Skin of body (tissue), 1 donor: ENCODE measurements at regions not wholly inside any gene's neighbourhood (a gene's known extent, or its start where the extent isn't known, plus 50 kb on each side); places are given as distances from the start of the nearest gene placed in this dataset.
"Not testable (repeated sequence)": the region's sequence is repeated elsewhere in the genome, so short reads cannot be mapped to it uniquely, and the experiment has no call there.

Experiments used
- DNase-seq: peaks from one replicate; lab custom pipeline; 2025; lab: John Stamatoyannopoulos, UW

- DNase-seq, result no peak
These were observed 223.5 kb upstream of the PROK2 start for GRCh38 chr3:72008226-72008996.

DNA sequence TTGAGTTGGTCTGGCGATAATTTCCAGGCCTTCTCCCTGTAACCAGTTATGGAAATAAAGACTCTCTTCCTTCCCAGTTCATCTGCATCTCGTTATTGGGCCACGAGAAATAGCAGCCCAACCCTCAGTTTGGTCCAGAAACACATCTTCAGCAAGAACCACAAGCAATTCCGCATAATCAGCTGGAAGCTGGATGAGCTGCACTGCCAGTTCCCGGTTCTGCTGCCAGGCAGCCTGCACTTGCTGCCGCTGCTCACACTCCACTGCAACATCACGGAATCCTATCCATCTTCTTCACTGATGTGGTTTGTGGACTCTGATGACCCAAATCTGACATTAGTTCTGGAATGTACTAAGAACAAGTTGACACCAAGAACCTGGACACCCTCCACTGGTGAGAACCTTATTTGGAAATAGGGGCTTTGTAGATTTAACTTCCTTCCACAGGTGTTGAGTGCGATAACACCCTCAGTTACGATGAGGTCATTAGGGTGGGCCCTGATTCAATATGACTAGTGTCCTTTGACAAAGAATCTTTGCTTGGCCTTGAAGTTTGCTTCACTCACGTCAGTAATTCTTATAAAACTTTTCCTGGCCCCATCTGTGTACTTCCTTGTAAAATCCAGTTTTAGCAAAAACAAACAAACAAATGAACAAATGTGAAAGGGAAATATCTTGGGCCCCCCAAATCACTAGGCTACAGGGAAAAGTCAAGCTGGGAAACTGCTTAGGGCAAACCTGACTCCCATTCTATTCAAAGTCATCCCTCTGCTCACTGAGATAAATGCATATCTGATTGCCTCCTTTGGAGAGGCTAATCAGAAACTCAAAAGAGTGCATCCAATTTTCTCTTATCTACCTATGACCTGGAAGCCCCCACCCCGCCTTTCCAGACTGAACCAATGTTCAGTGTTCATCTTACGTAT is 221.9 kb upstream of the PROK2 start:
- DNase-seq, result no peak

GRCh38 chr3:72004749-72005292 is 219.9 kb upstream of the PROK2 start:
- no peak for DNase-seq

GRCh38 chr3:72003936-72004335 is 219.0 kb upstream of the PROK2 start:
- DNase-seq, result no peak

DNA sequence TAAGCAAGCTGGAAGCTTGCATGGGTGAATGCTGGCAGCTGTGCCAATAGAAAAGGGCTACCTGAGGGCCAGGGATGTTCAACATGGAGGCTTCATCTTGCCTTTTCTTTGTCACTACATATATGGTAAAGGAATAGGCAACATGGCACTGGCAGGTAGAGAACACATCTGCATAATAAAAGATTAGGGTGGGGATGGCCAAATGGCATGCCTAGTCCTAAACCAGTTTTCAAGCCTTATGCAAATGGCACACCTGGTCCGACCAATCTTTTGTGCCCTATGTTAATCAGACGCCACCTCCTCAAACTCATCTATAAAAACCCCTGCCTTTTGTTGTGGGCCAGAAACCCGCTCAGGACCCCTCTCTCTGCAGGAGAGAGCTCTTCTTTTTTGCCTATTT is 216.8 kb upstream of the PROK2 start:
- no peak for DNase-seq

DNA sequence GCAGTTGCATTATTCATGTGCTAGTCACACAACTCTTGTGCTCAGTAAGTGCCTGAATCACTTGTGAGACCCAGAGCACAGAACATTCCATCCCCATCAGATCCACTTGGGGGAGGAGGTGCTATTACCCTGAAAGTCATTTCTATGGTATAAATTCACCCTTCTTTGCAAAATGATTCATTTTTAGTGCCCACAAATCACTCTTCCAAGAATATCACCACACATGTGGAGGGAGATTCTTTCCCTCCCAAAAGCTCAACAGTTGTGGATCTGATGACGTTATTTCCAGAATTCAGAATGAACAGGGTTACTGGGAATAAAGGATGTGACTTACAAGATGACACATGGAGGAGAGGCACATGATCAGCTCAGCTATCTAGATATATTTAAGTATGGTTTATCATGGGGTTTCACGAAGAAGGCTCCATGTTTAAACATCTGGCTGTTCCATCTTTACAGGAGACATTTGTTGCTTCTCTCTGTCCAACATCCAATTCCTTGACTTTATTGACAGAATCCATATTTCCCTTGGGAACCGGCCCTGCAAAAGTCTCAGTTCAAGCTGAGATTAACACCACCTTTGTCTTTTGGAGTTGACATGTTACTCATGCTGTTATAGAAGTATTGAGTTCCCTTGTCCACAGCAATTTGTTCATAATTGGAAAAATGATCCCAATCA is 214.2 kb upstream of the PROK2 start:
- DNase-seq, result no peak

DNA sequence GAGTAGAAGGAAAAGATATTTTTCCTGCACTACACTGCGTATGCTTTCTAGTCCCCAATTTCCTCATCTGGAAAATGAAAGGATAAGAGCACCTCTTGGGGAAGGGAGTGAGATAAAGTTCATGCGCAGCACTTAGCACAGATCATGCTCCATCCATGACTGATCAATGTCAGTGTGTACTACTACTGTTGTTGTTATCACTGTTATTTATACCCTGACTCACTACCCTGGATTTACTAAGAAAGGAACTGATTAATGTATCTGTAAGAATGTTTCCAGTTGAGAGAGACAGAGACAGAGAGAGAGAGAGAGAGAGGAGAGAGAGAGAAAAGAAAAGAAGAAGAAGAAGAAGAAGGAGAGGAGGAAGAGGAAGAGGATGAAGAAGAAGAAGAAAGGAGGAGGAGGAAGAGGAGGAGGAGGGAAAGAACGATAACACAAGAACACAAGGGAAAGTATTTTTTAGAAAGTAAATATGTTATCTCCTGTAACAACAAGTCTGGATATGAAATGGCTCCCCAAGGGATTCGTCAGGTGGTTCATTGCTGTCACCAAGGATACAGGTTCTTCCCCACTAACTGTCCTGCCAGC is 212.2 kb upstream of the PROK2 start:
- no peak for DNase-seq

DNA sequence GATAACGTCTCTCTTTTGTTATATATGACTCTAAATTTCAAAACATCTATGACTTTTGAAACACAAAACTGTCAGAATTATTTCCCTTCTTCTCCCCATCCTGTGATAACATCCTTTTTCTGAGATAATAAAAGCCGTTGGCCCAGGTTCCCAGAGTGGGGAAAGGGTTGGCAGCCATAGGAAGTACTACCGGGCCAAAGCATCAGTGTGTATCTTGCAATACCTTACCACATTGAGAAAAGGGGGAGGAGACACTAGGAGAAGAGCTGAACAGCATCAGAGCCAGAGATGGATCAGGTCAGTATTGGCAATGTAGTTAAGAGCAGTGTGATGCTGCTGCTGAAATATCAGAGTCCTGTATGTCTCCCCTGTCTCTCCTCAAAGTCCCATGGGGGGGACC is 210.0 kb upstream of the PROK2 start:
- DNase-seq, result no peak

- DNase-seq, result no peak
These were observed 209.3 kb upstream of the PROK2 start for GRCh38 chr3:71994203-71994602.

DNA sequence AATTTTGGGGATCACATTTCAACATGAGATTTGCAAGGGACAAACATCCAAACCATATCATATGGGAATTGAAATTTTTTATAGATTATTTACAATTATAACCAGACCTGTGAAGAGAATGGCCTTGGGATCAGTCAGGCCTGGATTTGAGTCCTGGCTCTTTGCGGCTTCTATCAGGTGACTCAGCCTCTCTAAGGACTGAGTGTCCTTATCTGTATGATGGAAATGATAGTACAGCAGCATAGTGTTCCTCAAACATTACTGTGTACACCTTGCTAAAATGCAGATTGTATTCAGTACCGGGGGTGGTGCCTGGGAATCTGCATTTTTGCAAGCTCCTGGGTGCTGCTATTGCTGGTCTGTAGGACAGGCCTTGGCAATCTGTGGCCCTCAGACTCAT is 206.7 kb upstream of the PROK2 start:
- DNase-seq, result no peak

DNA sequence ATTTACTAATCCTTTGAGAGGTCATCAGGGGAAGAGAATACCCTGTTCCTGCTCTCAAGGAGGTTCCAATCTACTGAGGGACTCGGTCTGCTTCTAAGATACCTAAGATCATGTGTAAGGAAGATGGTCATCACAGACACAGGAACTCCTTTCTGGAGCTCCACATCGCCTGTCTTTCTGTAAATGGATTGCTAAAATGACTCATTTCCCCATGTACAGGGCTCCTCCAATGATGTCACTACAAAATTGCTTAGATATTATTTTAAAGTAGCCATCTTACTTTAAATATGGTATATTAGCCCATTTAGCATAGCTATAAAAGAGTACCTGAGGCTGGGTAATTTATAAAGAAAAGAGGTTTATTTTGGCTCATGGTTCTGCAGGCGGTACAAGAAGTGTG is 206.1 kb upstream of the PROK2 start:
- DNase-seq, result no peak

GRCh38 chr3:71990545-71990944 is 205.6 kb upstream of the PROK2 start:
- no peak for DNase-seq

GRCh38 chr3:71989165-71989564 is 204.2 kb upstream of the PROK2 start:
- DNase-seq, result no peak

DNA sequence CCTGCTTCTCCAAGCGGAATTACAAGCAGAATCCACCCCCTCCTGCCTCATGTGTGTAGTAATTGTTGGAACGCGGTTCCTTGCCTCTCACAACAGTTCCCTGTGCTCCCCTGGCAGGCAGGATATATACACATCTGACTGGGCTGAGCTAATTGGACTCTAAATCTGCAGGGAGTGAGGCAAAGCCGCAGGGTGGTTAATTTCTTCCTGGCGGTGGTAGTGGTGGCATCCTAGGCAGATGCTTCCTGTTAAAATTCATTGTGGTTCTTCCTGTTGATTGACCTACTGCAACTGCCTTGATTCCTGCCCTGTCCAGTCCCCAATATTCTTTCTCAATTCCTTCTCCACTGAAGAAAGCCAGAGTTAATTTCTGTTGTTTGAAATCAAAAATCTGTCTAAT is 202.9 kb upstream of the PROK2 start:
- no peak for DNase-seq

- DNase-seq, result no peak
These were observed 202.3 kb upstream of the PROK2 start for GRCh38 chr3:71987089-71987735.

DNA sequence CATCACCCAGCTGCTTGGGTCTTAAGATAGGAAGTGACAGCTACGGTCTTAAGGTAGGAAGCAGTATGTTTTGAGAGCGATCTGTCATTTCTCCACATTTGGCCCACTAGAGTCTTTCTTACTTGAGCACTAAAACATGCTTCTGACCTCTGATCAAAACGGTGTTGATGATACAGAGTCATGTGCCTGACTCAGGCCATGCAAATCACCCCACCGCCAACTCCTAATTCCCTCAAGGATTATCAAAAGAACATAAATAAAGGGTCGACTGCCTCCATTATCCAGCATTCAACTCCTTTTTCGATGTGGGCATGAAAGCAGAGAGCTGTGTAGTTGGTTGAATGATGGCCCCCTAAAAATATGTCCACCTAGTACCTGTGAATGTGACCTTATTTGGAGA is 201.7 kb upstream of the PROK2 start:
- DNase-seq, result no peak

DNA sequence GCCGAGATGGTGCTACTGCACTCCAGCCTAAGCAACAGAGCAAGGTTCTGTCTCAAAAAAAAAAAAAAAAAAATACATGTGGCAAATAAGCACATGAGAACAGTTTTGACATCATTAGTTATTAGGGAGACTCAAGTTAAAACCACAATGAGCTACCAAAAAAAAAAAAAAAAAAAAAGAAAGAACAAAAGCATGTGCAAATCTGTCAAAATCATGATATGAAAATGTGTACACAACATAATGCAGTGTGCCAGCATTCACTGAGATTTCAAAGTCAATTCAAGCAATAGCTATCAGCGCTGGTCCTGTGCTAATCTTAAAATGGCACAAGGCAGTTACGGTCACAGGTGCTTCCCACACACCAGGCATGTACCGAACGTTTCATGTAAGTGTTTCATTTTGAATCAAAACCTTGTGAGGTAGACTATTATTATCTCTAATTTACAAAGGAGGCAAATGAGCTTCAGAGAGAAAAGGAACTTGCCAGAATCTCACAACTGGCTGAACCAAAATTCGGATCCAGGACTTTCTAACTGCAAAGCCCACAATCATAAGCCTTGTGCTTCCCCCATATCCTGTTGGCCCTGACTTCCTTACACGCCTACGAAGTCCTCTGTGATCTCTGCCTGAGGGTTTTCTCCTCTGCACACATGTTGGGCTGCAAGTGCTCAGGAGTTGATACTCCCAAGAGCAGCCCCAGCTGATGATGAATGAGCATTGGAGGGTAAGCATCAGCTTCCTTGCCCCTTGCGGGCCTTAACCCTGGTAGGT is 200.1 kb upstream of the PROK2 start:
- DNase-seq, result no peak

- DNase-seq, result no peak
These were observed 198.7 kb upstream of the PROK2 start for GRCh38 chr3:71983694-71984093.

- not testable (repeated sequence) for DNase-seq
These were observed 197.7 kb upstream of the PROK2 start for GRCh38 chr3:71982506-71983258.
